DMS53 (cell line): ENCODE measurements at regions not wholly inside any gene's neighbourhood (a gene's known extent, or its start where the extent isn't known, plus 50 kb on each side); places are given as distances from the start of the nearest gene placed in this dataset.

Experiments
- DNase-seq: peaks from one replicate; lab custom pipeline; 2025; lab: John Stamatoyannopoulos, UW

DNA sequence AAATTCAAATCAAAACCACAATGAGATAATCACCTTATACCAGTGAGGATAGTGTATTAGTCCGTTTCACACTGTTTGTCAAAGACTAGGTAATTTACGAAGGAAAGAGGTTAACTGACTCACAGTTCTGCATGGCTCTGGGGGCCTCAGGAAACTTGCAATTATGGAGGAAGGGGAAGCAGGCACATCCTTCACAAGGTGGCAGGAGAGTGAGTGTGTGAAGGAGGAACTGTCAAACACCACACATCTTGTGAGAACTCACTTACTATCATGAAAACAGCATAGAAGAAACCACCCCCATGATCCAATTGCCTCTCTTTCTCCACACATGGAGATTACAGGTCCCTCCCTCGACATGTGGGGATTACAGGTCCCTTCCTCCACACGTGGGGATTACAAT lies 54.7 kb upstream of the TRPC5 start:
- no peak for DNase-seq
